Panc1 (cell line): ENCODE measurements at regions not wholly inside any gene's neighbourhood (a gene's known extent, or its start where the extent isn't known, plus 50 kb on each side); places are given as distances from the start of the nearest gene placed in this dataset.

Experiments used
- ATAC-seq: fragments of 200-7000 bp; cut with Tn5 transposase; 2 replicates; pipeline ENCODE4 v1.9.1; 2020; ENCODE audit warnings: mild to moderate bottlenecking, moderate library complexity
- BruUV-seq: library from RNA; stranded (reverse); fragments of 400-500 nt; replicated peaks from 2 replicates; lab custom pipeline; 2021; lab: Mats Ljungman, UMichigan
- CTCF ChIA-PET: fragments of 300-600 bp; sonication (Branson Sonifier 250); formaldehyde crosslinking; loops from one replicate; lab custom pipeline; 2022; ENCODE audit warnings: antibody characterized with exemption; lab: Charles Lee
- POLR2A ChIA-PET: fragments of 300-600 bp; sonication (Branson Sonifier 250); formaldehyde crosslinking; loops from one replicate; lab custom pipeline; 2022; ENCODE audit warnings: antibody characterized with exemption; lab: Charles Lee
- DNase-seq: peaks from one replicate; pipeline ENCODE4 v3.0.0-alpha.2; 2010; ENCODE audit warnings: low read depth, low spot score
- H3K27ac ChIP-seq: 2 replicates; pipeline ENCODE4 v1.5.1; 2011; ENCODE audit warnings: mild to moderate bottlenecking, low read length, inconsistent platforms
- H3K27me3 ChIP-seq: fragments of 200-500 bp; sonication (Bioruptor generic); 2 replicates; pipeline ENCODE4 v1.6.0; 2014; ENCODE audit warnings: low read length, inconsistent platforms; ENCODE audit not compliant: control insufficient read depth, insufficient read depth
- H3K36me3 ChIP-seq: fragments of 200-500 bp; sonication (Bioruptor generic); 2 replicates; pipeline ENCODE4 v1.5.1; 2014; ENCODE audit warnings: inconsistent platforms, mild to moderate bottlenecking, low read length, moderate library complexity; ENCODE audit not compliant: control insufficient read depth, insufficient read depth
- H3K4me1 ChIP-seq: 2 replicates; pipeline ENCODE4 v1.5.1; 2011; ENCODE audit warnings: inconsistent platforms, mild to moderate bottlenecking, low read length, moderate library complexity; ENCODE audit not compliant: control insufficient read depth, insufficient read depth
- H3K4me3 ChIP-seq, 2 experiments: 2 replicates each; pipeline ENCODE4 v1.5.1; 2011 to 2012; ENCODE audit warnings: low read depth in 2 of 2, low read length in 2 of 2, mild to moderate bottlenecking in 2 of 2, inconsistent platforms in 1 of 2, moderate library complexity in 1 of 2
- H3K9me3 ChIP-seq: fragments of 200-500 bp; sonication (Bioruptor generic); 2 replicates; pipeline ENCODE4 v1.5.1; 2014; ENCODE audit warnings: low read depth, mild to moderate bottlenecking, inconsistent platforms, low read length, moderate library complexity; ENCODE audit not compliant: control insufficient read depth, insufficient read depth
- CTCF ChIP-seq: fragments of 450-650 bp; IDR thresholded peaks from 2 replicates; pipeline ENCODE4 v1.5.1; 2017; ENCODE audit warnings: mild to moderate bottlenecking
- POLR2AphosphoS5 ChIP-seq: IDR thresholded peaks from 2 replicates; pipeline ENCODE4 v1.6.1; 2012; ENCODE audit warnings: mild to moderate bottlenecking, low read depth, low read length, moderate library complexity
- REST ChIP-seq, 2 experiments: IDR thresholded peaks; 2 replicates each; pipeline ENCODE4 v1.6.1; 2011 to 2012; ENCODE audit warnings: low read depth in 2 of 2, control low read depth in 1 of 2, low read length in 1 of 2, mild to moderate bottlenecking in 1 of 2, moderate library complexity in 1 of 2; ENCODE audit not compliant: insufficient read depth in 1 of 2
- SIN3A ChIP-seq: IDR thresholded peaks from 2 replicates; pipeline ENCODE4 v1.6.1; 2012; ENCODE audit warnings: low read depth, mild to moderate bottlenecking, low read length, moderate library complexity, borderline replicate concordance; ENCODE audit not compliant: insufficient read depth
- TCF7L2 ChIP-seq: IDR thresholded peaks from 2 replicates; pipeline ENCODE4 v1.6.1; 2011; ENCODE audit warnings: mild to moderate bottlenecking, low read depth, low read length, inconsistent platforms
- in situ Hi-C: cut with HindIII; loops from 2 replicates; pipeline ENCODE4 v1.10.0; 2016; ENCODE audit warnings: low sequenced_read_pairs, low pct_unique_long_range_greater_than_20kb
- intact Hi-C: fragments of 100-400 bp; cut with micrococcal nuclease; formaldehyde crosslinking; loops from one replicate; pipeline ENCODE4 v1.10.0; 2022; ENCODE audit not compliant: unreplicated experiment

- H3K27ac ChIP-seq: no peak overlapping the region
- H3K9me3 ChIP-seq: no peaks in the 10 kb centered on the region
- H3K27me3 ChIP-seq: no peaks in the 10 kb centered on the region
- in situ Hi-C loops (no loop called here), intact Hi-C loops (no loop called here)
- ChIA-PET CTCF (no interaction called here), POLR2A (no interaction called here)
- no peak for DNase-seq
- BruUV-seq: no TSS peak
- ATAC-seq: no peak
- no peaks in the 10 kb centered on the region for H3K36me3 ChIP-seq
- no peak overlapping the region for H3K4me3 ChIP-seq
- TF ChIP-seq TCF7L2: no peak
- no peak for TF ChIP-seq POLR2AphosphoS5
- no peak for TF ChIP-seq CTCF
- TF ChIP-seq SIN3A: no peak
- H3K4me1 ChIP-seq: peaks cover 3% of the 10 kb centered on the region; the same call in 1 of the 2 replicates
Measured at GRCh38 chr3:14297305-14297704, 105.1 kb upstream of the SLC6A6 start.

- no peak overlapping the region for H3K27ac ChIP-seq
- H3K4me1 ChIP-seq: peaks cover 3% of the 10 kb centered on the region; the same call in 1 of the 2 replicates
- TF ChIP-seq REST (IDR thresholded peaks at IDR 0.05; ENCODE audit: insufficient read depth in 1 of 2, low read depth in 2 of 2, low read length in 1 of 2) (no peak), CTCF (no peak), SIN3A (no peak), POLR2AphosphoS5 (no peak), TCF7L2 (no peak)
- intact Hi-C loops (no loop called here), in situ Hi-C loops (no loop called here)
- no peak for ATAC-seq
- POLR2A ChIA-PET: no interaction called here
- no peaks in the 10 kb centered on the region for H3K9me3 ChIP-seq
- no peak overlapping the region for H3K4me3 ChIP-seq
- no TSS peak for BruUV-seq
- CTCF ChIA-PET: no interaction called here
- no peaks in the 10 kb centered on the region for H3K27me3 ChIP-seq
- DNase-seq: no peak
- H3K36me3 ChIP-seq: no peaks in the 10 kb centered on the region
Measured at GRCh38 chr3:14297784-14298236, 104.6 kb upstream of the SLC6A6 start.
